Epidermal melanocyte (primary cell): ENCODE measurements at regions not wholly inside any gene's neighbourhood (a gene's known extent, or its start where the extent isn't known, plus 50 kb on each side); places are given as distances from the start of the nearest gene placed in this dataset.
"Not testable (repeated sequence)": the region's sequence is repeated elsewhere in the genome, so short reads cannot be mapped to it uniquely, and the experiment has no call there.

Experiments
- DNase-seq: peaks from one replicate; pipeline ENCODE4 v3.0.0; 2011; ENCODE audit warnings: low spot score; ENCODE audit not compliant: insufficient read length

GRCh38 chr12:111249018-111249370, 119.9 kb downstream of the PHETA1 start:
- DNase-seq: no peak

GRCh38 chr12:111248236-111249017, 120.5 kb downstream of the PHETA1 start:
- no peak for DNase-seq

- no peak for DNase-seq
These were observed 121.7 kb downstream of the PHETA1 start for GRCh38 chr12:111247083-111247783.

- DNase-seq: no peak
These were observed 122.4 kb downstream of the PHETA1 start for GRCh38 chr12:111246477-111247011.

GRCh38 chr12:111245701-111246476, 123.0 kb downstream of the PHETA1 start:
- no peak for DNase-seq

GRCh38 chr12:111244673-111245072, 124.2 kb downstream of the PHETA1 start:
- DNase-seq: no peak

GRCh38 chr12:111242817-111243216, 126.1 kb downstream of the PHETA1 start:
- not testable (repeated sequence) for DNase-seq

- no peak for DNase-seq
These were observed 126.7 kb downstream of the PHETA1 start for GRCh38 chr12:111242184-111242583.

GRCh38 chr12:111240374-111240773, 128.5 kb downstream of the PHETA1 start:
- DNase-seq: no peak

GRCh38 chr12:111239235-111239634, 129.7 kb downstream of the PHETA1 start:
- DNase-seq: no peak

GRCh38 chr12:111238075-111238734, 130.7 kb downstream of the PHETA1 start:
- DNase-seq: no peak

- not testable (repeated sequence) for DNase-seq
These were observed 134.4 kb downstream of the PHETA1 start for GRCh38 chr12:111234491-111234890.

- DNase-seq: no peak
These were observed 135.1 kb downstream of the PHETA1 start for GRCh38 chr12:111233786-111234185.

GRCh38 chr12:111230649-111231048, 138.2 kb downstream of the PHETA1 start:
- DNase-seq: no peak

GRCh38 chr12:111228916-111229666, 139.8 kb downstream of the PHETA1 start:
- DNase-seq: no peak

- no peak for DNase-seq
These were observed 141.1 kb downstream of the PHETA1 start for GRCh38 chr12:111227476-111228420.

GRCh38 chr12:111226680-111227079, 142.2 kb downstream of the PHETA1 start:
- no peak for DNase-seq

GRCh38 chr12:111225307-111225706, 143.6 kb downstream of the PHETA1 start:
- no peak for DNase-seq
